HepG2 (cell line): ENCODE measurements at regions not wholly inside any gene's neighbourhood (a gene's known extent, or its start where the extent isn't known, plus 50 kb on each side); places are given as distances from the start of the nearest gene placed in this dataset.

Source experiments
- ATAC-seq: fragments of 200-7000 bp; cut with Tn5 transposase; 3 replicates; pipeline ENCODE4 v1.9.1; 2020; ENCODE audit warnings: mild to moderate bottlenecking, moderate library complexity
- BruUV-seq: library from RNA; stranded (reverse); fragments of 400-500 nt; replicated peaks from 2 replicates; lab custom pipeline; 2021; lab: Mats Ljungman, UMichigan
- CTCF ChIA-PET: fragments of 300-600 bp; formaldehyde crosslinking; extraction: SDS; loops from one replicate; lab custom pipeline; 2021; ENCODE audit warnings: low total read pairs, inconsistent platforms, low intra/inter-chr PET ratio; lab: Yijun Ruan, JAX
- POLR2A ChIA-PET: fragments of 350-600 bp; sonication (Branson Sonifier 250); formaldehyde crosslinking; loops from one replicate; lab custom pipeline; 2020; ENCODE audit warnings: antibody characterized with exemption, inconsistent platforms; lab: Yijun Ruan, JAX
- DNase-seq: peaks from one replicate; pipeline ENCODE4 v3.0.0-alpha.2; 2015; ENCODE audit warnings: low spot score
- FAIRE-seq: peaks from 3 replicates; lab custom pipeline; 2011; peaks lifted over from hg19 to GRCh38; lab: Jason Lieb, UNC
- H2AFZ ChIP-seq: one replicate; pipeline ENCODE4 v1.6.1; 2011; ENCODE audit warnings: low read length, inconsistent platforms
- H3K27ac ChIP-seq: fragments of 300-600 bp; 3 replicates; pipeline ENCODE4 v1.8.0; 2011; ENCODE audit warnings: mixed run types, mild to moderate bottlenecking, mixed read lengths, low read length, inconsistent platforms; ENCODE audit not compliant: insufficient read depth; ENCODE audit errors: extremely low read length
- H3K27me3 ChIP-seq, 2 experiments: fragments of 200-600 bp in 1 of 2; 2 replicates in 1 of 2; 3 replicates in 1 of 2; pipeline versions ENCODE4 v1.6.0 to v1.8.0; 2011; ENCODE audit warnings: low read length in 2 of 2, mild to moderate bottlenecking in 2 of 2, moderate library complexity in 2 of 2, inconsistent platforms in 1 of 2; ENCODE audit not compliant: insufficient read depth in 2 of 2, control insufficient read depth in 1 of 2
- H3K36me3 ChIP-seq, 2 experiments: fragments of 200-600 bp in 1 of 2; replicated peaks in 1 of 2; 2 replicates in 1 of 2; 3 replicates in 1 of 2; pipeline versions ENCODE4 v1.5.1 to v1.8.0; 2011; ENCODE audit warnings: low read length in 2 of 2, inconsistent platforms in 1 of 2; ENCODE audit not compliant: insufficient read depth in 2 of 2, control insufficient read depth in 1 of 2
- H3K4me1 ChIP-seq: 2 replicates; pipeline ENCODE4 v1.5.1; 2012; ENCODE audit warnings: low read length, inconsistent platforms; ENCODE audit not compliant: insufficient read depth
- H3K4me2 ChIP-seq: 2 replicates; pipeline ENCODE4 v1.6.0; 2011; ENCODE audit warnings: low read depth, low read length, inconsistent platforms
- H3K4me3 ChIP-seq, 3 experiments: fragments of 200-600 bp in 1 of 3; sonication (generic), shearing (Covaris generic) in 1 of 3; replicated peaks in 1 of 3; 2 replicates each; pipeline ENCODE4 v1.5.1; 2011 to 2016; ENCODE audit warnings: low read length in 3 of 3, inconsistent platforms in 2 of 3, low read depth in 2 of 3, mild to moderate bottlenecking in 2 of 3, control low read depth in 1 of 3, mixed read lengths in 1 of 3; ENCODE audit not compliant: insufficient read depth in 1 of 3
- H3K79me2 ChIP-seq: one replicate; pipeline ENCODE4 v1.6.1; 2011; ENCODE audit warnings: low read length, inconsistent platforms; ENCODE audit not compliant: insufficient read depth
- H3K9ac ChIP-seq: 2 replicates; pipeline ENCODE4 v1.6.0; 2011; ENCODE audit warnings: mild to moderate bottlenecking, low read depth, low read length, inconsistent platforms; ENCODE audit not compliant: insufficient read depth
- H3K9me3 ChIP-seq: 2 replicates; pipeline ENCODE4 v1.5.1; 2012; ENCODE audit warnings: mild to moderate bottlenecking, low read length
- H4K20me1 ChIP-seq: 2 replicates; pipeline ENCODE4 v1.6.0; 2011; ENCODE audit warnings: inconsistent platforms, mild to moderate bottlenecking, low read length, moderate library complexity; ENCODE audit not compliant: insufficient read depth
- ADNP ChIP-seq: sonication (generic); formaldehyde crosslinking; IDR thresholded peaks from 2 replicates; pipeline ENCODE4 v1.4.0; 2020; ENCODE audit warnings: missing genetic modification reagents
- CEBPG ChIP-seq: IDR thresholded peaks from 2 replicates; pipeline ENCODE4 v1.6.1; 2016
- HIVEP1 ChIP-seq: sonication (generic); formaldehyde crosslinking; IDR thresholded peaks from 2 replicates; pipeline ENCODE4 v1.4.0; 2020; ENCODE audit warnings: mild to moderate bottlenecking, missing genetic modification reagents
- HNF1A ChIP-seq, 2 experiments: sonication (generic) in 1 of 2; formaldehyde crosslinking in 1 of 2; IDR thresholded peaks; 2 replicates each; pipeline versions ENCODE4 v1.4.0 to v1.6.1; 2016 to 2020; ENCODE audit warnings: borderline replicate concordance in 1 of 2, low read depth in 1 of 2, mild to moderate bottlenecking in 1 of 2, missing genetic modification reagents in 1 of 2
- HNF4G ChIP-seq, 2 experiments: sonication (generic) in 1 of 2; formaldehyde crosslinking in 1 of 2; IDR thresholded peaks; 2 replicates each; pipeline versions ENCODE4 v1.4.0 to v1.6.1; 2011 to 2020; ENCODE audit warnings: borderline replicate concordance in 2 of 2, low read depth in 2 of 2, mild to moderate bottlenecking in 2 of 2, low read length in 1 of 2, missing genetic modification reagents in 1 of 2, moderate library complexity in 1 of 2
- JARID2 ChIP-seq: sonication (generic); formaldehyde crosslinking; IDR thresholded peaks from 2 replicates; pipeline ENCODE4 v1.8.1; 2023; ENCODE audit warnings: missing genetic modification reagents, inconsistent platforms; ENCODE audit not compliant: insufficient replicate concordance
- KMT2B ChIP-seq: IDR thresholded peaks from 2 replicates; pipeline ENCODE4 v1.6.1; 2016; ENCODE audit warnings: missing genetic modification reagents, missing compliant biosample characterization
- MXD1 ChIP-seq: sonication (generic); formaldehyde crosslinking; IDR thresholded peaks from 2 replicates; pipeline ENCODE4 v1.4.0; 2020; ENCODE audit warnings: mild to moderate bottlenecking, missing genetic modification reagents
- ZMAT3 ChIP-seq: sonication (generic); formaldehyde crosslinking; conservative IDR thresholded peaks from 2 replicates; pipeline ENCODE4 v1.7.0; 2021; ENCODE audit warnings: missing genetic modification reagents
- ZNF224 ChIP-seq: sonication (generic); formaldehyde crosslinking; IDR thresholded peaks from 2 replicates; pipeline ENCODE4 v1.5.0; 2020; ENCODE audit warnings: mild to moderate bottlenecking, missing genetic modification reagents
- WGBS: methylation state at CpG from one replicate; pipeline ENCODE4 v1.1.6; 2017; ENCODE audit warnings: low lambda C conversion rate; 5-methylcytosine and 5-hydroxymethylcytosine counted together
- in situ Hi-C: cut with HindIII; loops from 2 replicates; pipeline ENCODE4 v1.10.0; 2017; ENCODE audit warnings: low pct_unique_long_range_greater_than_20kb; ENCODE audit not compliant: extremely low pct_ligation_motif_present
- intact Hi-C: fragments of 100-400 bp; cut with micrococcal nuclease; formaldehyde crosslinking; loops from one replicate; pipeline ENCODE4 v1.10.0; 2022; ENCODE audit not compliant: unreplicated experiment
- TF ChIP-seq, protein P1 (sequence below): sonication (generic); formaldehyde crosslinking; conservative IDR thresholded peaks from 2 replicates; pipeline ENCODE4 v1.4.0; 2020; ENCODE audit warnings: missing genetic modification reagents
- TF ChIP-seq, protein P2 (sequence below): sonication (generic); formaldehyde crosslinking; IDR thresholded peaks from 2 replicates; pipeline ENCODE4 v1.5.0; 2020; ENCODE audit warnings: mild to moderate bottlenecking, missing genetic modification reagents

GRCh38 chr7:50832744-50833143 is 50.0 kb upstream of the GRB10 start:
- FAIRE-seq (no peak), DNase-seq (no peak), ATAC-seq (no peak)
- intact Hi-C loops (no loop called here), in situ Hi-C loops (no loop called here)
- no peak overlapping the region for H2AFZ ChIP-seq
- H3K27me3 ChIP-seq = peaks cover 0 to 9% of the 10 kb centered on the region in 2 experiments; a peak in 2 of 5 replicates
- ChIA-PET POLR2A (no interaction called here), CTCF (no interaction called here)
- no peak overlapping the region for H3K27ac ChIP-seq
- H3K36me3 ChIP-seq = no peaks in the 10 kb centered on the region
- 0% methylated on average over 3 of the region's 3 CpGs for WGBS
- no peak overlapping the region for H3K4me3 ChIP-seq
- no peaks in the 10 kb centered on the region for H3K79me2 ChIP-seq
- no peaks in the 10 kb centered on the region for H4K20me1 ChIP-seq
- TF ChIP-seq ZMAT3 (CRISPR knock-in tag) (no peak), HIVEP1 (CRISPR knock-in tag) (no peak), HNF1A (IDR thresholded peaks at IDR 0.05; ENCODE audit: low read depth) (no peak), HNF1A (CRISPR knock-in tag; IDR thresholded peaks at IDR 0.05; ENCODE audit: borderline replicate concordance) (no peak), HNF4G (IDR thresholded peaks at IDR 0.05; ENCODE audit: borderline replicate concordance, low read depth, low read length) (no peak), HNF4G (CRISPR knock-in tag; IDR thresholded peaks at IDR 0.05; ENCODE audit: borderline replicate concordance, low read depth) (no peak), JARID2 (CRISPR knock-in tag) (no peak), CEBPG (no peak), ZNF224 (CRISPR knock-in tag) (no peak), MXD1 (no peak), ADNP (CRISPR knock-in tag) (no peak), KMT2B (CRISPR knock-in tag) (no peak)
- TF ChIP-seq, protein P1, sequence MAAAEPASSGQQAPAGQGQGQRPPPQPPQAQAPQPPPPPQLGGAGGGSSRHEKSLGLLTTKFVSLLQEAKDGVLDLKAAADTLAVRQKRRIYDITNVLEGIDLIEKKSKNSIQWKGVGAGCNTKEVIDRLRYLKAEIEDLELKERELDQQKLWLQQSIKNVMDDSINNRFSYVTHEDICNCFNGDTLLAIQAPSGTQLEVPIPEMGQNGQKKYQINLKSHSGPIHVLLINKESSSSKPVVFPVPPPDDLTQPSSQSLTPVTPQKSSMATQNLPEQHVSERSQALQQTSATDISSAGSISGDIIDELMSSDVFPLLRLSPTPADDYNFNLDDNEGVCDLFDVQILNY = no peak
- TF ChIP-seq, protein P2, sequence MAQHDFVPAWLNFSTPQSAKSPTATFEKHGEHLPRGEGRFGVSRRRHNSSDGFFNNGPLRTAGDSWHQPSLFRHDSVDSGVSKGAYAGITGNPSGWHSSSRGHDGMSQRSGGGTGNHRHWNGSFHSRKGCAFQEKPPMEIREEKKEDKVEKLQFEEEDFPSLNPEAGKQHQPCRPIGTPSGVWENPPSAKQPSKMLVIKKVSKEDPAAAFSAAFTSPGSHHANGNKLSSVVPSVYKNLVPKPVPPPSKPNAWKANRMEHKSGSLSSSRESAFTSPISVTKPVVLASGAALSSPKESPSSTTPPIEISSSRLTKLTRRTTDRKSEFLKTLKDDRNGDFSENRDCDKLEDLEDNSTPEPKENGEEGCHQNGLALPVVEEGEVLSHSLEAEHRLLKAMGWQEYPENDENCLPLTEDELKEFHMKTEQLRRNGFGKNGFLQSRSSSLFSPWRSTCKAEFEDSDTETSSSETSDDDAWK (CRISPR knock-in tag) = no peak
- no peak overlapping the region for H3K4me2 ChIP-seq
- H3K9me3 ChIP-seq = no peaks in the 10 kb centered on the region
- no TSS peak for BruUV-seq
- peaks cover 4% of the 10 kb centered on the region for H3K4me1 ChIP-seq
- no peak overlapping the region for H3K9ac ChIP-seq
